ENCODE measurements at regions not wholly inside any gene's neighbourhood (a gene's known extent, or its start where the extent isn't known, plus 50 kb on each side); places are given as distances from the start of the nearest gene placed in this dataset.

DNA sequence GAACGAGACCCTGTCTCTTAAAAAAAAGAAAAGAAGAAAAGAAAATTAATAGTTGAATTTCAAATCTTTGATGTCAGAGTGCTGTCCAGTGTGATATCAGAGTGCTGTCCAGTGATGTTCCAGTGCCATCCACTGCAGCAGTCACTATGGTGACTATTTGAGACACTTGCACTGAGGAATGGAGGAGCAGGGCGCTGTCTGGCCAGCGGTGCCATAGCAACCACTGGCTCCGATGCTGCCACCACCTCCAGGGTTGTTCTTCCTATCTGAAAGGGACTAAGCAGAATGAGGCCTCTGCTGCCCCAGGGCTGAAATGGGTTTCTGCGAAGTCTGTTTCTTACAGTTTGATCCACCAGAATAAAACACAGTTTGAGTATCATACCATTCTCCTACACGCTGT, 272.9 kb downstream of the NUAK1 start:
- no peaks in the 10 kb centered on the region for H3K27me3 ChIP-seq
- no peak overlapping the region for H3K4me3 ChIP-seq (ENCODE audit: low read depth in 1 of 2, low read length in 1 of 2)
- no peaks in the 10 kb centered on the region for H3K4me1 ChIP-seq (ENCODE audit: control insufficient read depth in 1 of 2, insufficient read depth in 1 of 2, low read depth in 1 of 2, low read length in 1 of 2)
- H3K36me3 ChIP-seq = no peaks in the 10 kb centered on the region
- no peaks in the 10 kb centered on the region for H3K9me3 ChIP-seq
- TF ChIP-seq, protein P1, sequence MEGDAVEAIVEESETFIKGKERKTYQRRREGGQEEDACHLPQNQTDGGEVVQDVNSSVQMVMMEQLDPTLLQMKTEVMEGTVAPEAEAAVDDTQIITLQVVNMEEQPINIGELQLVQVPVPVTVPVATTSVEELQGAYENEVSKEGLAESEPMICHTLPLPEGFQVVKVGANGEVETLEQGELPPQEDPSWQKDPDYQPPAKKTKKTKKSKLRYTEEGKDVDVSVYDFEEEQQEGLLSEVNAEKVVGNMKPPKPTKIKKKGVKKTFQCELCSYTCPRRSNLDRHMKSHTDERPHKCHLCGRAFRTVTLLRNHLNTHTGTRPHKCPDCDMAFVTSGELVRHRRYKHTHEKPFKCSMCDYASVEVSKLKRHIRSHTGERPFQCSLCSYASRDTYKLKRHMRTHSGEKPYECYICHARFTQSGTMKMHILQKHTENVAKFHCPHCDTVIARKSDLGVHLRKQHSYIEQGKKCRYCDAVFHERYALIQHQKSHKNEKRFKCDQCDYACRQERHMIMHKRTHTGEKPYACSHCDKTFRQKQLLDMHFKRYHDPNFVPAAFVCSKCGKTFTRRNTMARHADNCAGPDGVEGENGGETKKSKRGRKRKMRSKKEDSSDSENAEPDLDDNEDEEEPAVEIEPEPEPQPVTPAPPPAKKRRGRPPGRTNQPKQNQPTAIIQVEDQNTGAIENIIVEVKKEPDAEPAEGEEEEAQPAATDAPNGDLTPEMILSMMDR (IDR thresholded peaks at IDR 0.05) = no peak
- H3K27ac ChIP-seq = no peak overlapping the region

DNA sequence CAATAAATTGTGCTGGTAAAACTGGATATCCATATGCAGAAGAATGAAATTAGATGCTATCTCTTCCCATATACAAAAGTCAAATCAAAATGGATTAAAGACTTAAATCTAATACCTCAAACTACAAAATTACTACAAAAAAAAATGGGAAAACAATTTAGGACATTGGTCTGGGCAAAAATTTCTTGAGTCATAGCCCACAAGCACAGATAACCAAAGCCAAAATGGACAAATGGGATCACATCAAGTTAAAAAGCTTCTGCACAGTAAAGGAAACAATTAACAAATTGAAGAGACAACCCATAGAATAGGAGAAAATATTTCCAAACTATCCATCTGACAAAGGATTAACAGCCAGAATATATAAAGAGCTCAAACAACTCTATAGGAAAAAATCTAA, 264.6 kb downstream of the NUAK1 start:
- H3K27me3 ChIP-seq = no peaks in the 10 kb centered on the region
- H3K4me3 ChIP-seq (ENCODE audit: low read depth in 1 of 2, low read length in 1 of 2) = no peak overlapping the region
- H3K27ac ChIP-seq = no peak overlapping the region
- H3K36me3 ChIP-seq = no peaks in the 10 kb centered on the region
- no peaks in the 10 kb centered on the region for H3K9me3 ChIP-seq
- no peaks in the 10 kb centered on the region for H3K4me1 ChIP-seq (ENCODE audit: control insufficient read depth in 1 of 2, insufficient read depth in 1 of 2, low read depth in 1 of 2, low read length in 1 of 2)
- TF ChIP-seq, protein P1 (IDR thresholded peaks at IDR 0.05) = no peak

DNA sequence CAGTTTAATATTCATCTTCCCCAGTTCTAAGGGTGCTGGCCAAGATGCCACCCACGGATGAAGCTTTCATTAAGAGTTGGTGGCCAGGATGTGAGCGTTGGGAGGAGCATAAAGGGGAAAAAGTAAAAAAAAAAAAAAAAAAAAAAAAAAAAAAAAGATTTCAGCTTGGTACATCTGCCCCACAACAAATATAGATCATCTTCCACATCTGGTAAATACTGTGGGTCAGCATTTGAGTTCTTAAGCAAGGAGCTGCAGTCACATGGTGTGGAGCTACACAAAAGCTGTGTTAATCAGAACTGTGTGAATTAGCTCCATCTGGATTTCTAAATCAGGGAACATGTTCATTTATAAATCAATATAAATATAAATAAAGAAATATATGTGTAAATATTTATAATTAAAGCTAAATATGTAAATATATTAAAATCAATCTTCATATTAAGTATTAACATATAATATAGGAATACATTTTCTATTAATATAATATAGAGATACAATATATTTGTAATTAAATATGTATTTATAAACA, 262.3 kb downstream of the NUAK1 start:
- Histone ChIP-seq H3K27ac (no peak overlapping the region), H3K27me3 (no peaks in the 10 kb centered on the region), H3K4me3 (ENCODE audit: low read depth in 1 of 2, low read length in 1 of 2) (no peak overlapping the region), H3K9me3 (no peaks in the 10 kb centered on the region), H3K36me3 (no peaks in the 10 kb centered on the region), H3K4me1 (ENCODE audit: control insufficient read depth in 1 of 2, insufficient read depth in 1 of 2, low read depth in 1 of 2, low read length in 1 of 2) (no peaks in the 10 kb centered on the region)
- TF ChIP-seq, protein P1 (IDR thresholded peaks at IDR 0.05) = no peak

DNA sequence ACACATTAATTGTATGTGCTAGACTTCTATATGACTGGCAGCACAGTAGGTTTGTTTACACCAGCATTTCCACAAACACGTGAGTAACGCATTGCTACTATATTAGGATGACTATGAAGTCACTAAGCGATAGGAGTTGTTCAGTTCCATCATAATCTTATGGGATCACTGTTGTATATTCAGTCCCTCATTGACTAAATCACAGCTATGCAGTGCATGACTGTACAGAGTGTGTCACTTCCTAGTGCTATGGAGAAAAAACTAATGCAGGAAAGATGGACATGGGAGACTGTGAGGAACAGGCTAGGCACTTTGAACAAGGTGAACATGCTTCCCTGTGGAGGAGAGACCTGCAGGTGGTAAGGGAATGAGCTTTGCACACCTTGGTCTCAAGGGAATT, 259.8 kb downstream of the NUAK1 start:
- Histone ChIP-seq H3K36me3 (no peaks in the 10 kb centered on the region), H3K4me1 (ENCODE audit: control insufficient read depth in 1 of 2, insufficient read depth in 1 of 2, low read depth in 1 of 2, low read length in 1 of 2) (no peaks in the 10 kb centered on the region), H3K27ac (no peak overlapping the region), H3K4me3 (ENCODE audit: low read depth in 1 of 2, low read length in 1 of 2) (no peak overlapping the region), H3K9me3 (no peaks in the 10 kb centered on the region), H3K27me3 (no peaks in the 10 kb centered on the region)
- TF ChIP-seq, protein P1 (IDR thresholded peaks at IDR 0.05) = no peak

DNA sequence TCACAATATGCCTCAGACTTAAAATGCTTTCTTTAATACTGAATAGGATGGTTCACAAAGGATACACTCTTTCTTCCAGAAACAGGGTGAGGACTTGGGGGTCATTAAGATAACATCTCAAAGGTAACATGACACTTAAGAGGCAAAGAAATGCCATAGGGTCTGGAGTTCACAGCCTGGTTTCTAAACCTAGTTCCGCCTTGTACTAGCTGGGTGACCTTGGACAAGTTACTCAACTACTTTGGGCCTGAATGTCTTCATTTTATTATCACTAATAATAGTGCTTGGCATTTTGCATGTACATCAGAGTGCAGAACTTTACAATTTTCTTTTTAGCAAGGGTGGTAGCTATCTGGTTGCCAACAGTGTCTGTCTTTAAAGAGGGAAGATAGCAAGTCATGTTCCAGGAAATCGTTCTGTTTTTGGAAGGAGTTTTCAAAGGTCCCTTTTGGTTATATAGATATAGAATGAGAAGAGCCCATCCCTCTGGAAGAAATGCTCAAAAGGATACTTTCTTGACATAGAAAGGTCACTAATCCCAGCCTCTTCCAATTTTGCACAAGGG, 257.8 kb downstream of the NUAK1 start:
- H3K36me3 ChIP-seq = no peaks in the 10 kb centered on the region
- H3K4me3 ChIP-seq (ENCODE audit: low read depth in 1 of 2, low read length in 1 of 2) = no peak overlapping the region
- TF ChIP-seq, protein P1 (IDR thresholded peaks at IDR 0.05) = no peak
- H3K9me3 ChIP-seq = no peaks in the 10 kb centered on the region
- H3K27ac ChIP-seq = no peak overlapping the region
- H3K4me1 ChIP-seq (ENCODE audit: control insufficient read depth in 1 of 2, insufficient read depth in 1 of 2, low read depth in 1 of 2, low read length in 1 of 2) = no peaks in the 10 kb centered on the region
- no peaks in the 10 kb centered on the region for H3K27me3 ChIP-seq

Measured in neutrophil (primary cell).